ENCODE measurements at regions not wholly inside any gene's neighbourhood (a gene's known extent, or its start where the extent isn't known, plus 50 kb on each side); places are given as distances from the start of the nearest gene placed in this dataset.

- TF ChIP-seq CTCF (IDR thresholded peaks at IDR 0.05; ENCODE audit: low read depth, low read length) (no peak), EZH2phosphoT487 (IDR thresholded peaks at IDR 0.05; ENCODE audit: low read depth) (no peak)
Observed at GRCh38 chr16:85384833-85385462, 228.2 kb upstream of the GSE1 start.
